Endothelial cell (in vitro differentiated cells): ENCODE measurements at regions not wholly inside any gene's neighbourhood (a gene's known extent, or its start where the extent isn't known, plus 50 kb on each side); places are given as distances from the start of the nearest gene placed in this dataset.

Experiments
- DNase-seq: peaks from one replicate; pipeline ENCODE4 v3.0.0; 2021; ENCODE audit warnings: low spot score
- H3K27ac Mint-ChIP-seq: one replicate; pipeline ENCODE4 v1.8.0; 2021; ENCODE audit warnings: mixed read lengths, inconsistent platforms; ENCODE audit not compliant: unreplicated experiment
- H3K27me3 Mint-ChIP-seq: one replicate; pipeline ENCODE4 v1.8.0; 2021; ENCODE audit warnings: mild to moderate bottlenecking, moderate library complexity, mixed read lengths, inconsistent platforms; ENCODE audit not compliant: unreplicated experiment
- H3K36me3 Mint-ChIP-seq: one replicate; pipeline ENCODE4 v1.8.0; 2021; ENCODE audit warnings: mild to moderate bottlenecking, low read depth, mixed read lengths, inconsistent platforms; ENCODE audit not compliant: unreplicated experiment
- H3K4me1 Mint-ChIP-seq: one replicate; pipeline ENCODE4 v1.8.0; 2021; ENCODE audit warnings: mild to moderate bottlenecking, mixed read lengths, inconsistent platforms; ENCODE audit not compliant: unreplicated experiment
- H3K4me3 Mint-ChIP-seq: one replicate; pipeline ENCODE4 v1.8.0; 2021; ENCODE audit warnings: mild to moderate bottlenecking, mixed read lengths, inconsistent platforms; ENCODE audit not compliant: unreplicated experiment
- H3K9me3 Mint-ChIP-seq: one replicate; pipeline ENCODE4 v1.8.0; 2021; ENCODE audit warnings: mixed read lengths, inconsistent platforms; ENCODE audit not compliant: unreplicated experiment
- TF ChIP-seq, protein P1 (sequence below): fragments of 200-600 bp; sonication (generic); IDR thresholded peaks from one replicate; pipeline ENCODE4 v1.5.0; 2021; ENCODE audit warnings: antibody characterized with exemption; ENCODE audit not compliant: unreplicated experiment

DNA sequence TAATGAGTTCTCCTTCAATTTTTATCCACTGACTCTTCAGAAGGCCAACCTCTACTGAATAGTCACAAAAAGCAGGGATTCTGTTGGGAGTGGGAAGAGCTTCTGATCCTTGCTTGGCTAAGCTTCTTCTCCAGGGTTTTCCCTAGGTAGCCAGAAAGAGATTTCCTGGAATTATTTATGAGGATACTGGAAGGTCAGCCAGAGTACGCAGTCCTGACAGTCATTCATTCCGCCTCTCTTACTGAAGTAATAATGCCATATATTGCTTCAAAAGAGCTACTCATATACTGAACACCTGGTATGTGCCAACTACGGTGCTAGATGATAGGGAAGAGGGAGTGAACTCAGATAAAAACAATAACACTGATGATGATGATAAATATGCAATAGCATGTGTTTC, 116.1 kb downstream of the CCDC34 start:
- Mint-ChIP-seq H3K4me1 (peaks cover 6% of the 10 kb centered on the region), H3K27me3 (no peaks in the 10 kb centered on the region), H3K27ac (no peak overlapping the region), H3K9me3 (no peaks in the 10 kb centered on the region), H3K36me3 (no peaks in the 10 kb centered on the region), H3K4me3 (no peak overlapping the region)
- TF ChIP-seq, protein P1, sequence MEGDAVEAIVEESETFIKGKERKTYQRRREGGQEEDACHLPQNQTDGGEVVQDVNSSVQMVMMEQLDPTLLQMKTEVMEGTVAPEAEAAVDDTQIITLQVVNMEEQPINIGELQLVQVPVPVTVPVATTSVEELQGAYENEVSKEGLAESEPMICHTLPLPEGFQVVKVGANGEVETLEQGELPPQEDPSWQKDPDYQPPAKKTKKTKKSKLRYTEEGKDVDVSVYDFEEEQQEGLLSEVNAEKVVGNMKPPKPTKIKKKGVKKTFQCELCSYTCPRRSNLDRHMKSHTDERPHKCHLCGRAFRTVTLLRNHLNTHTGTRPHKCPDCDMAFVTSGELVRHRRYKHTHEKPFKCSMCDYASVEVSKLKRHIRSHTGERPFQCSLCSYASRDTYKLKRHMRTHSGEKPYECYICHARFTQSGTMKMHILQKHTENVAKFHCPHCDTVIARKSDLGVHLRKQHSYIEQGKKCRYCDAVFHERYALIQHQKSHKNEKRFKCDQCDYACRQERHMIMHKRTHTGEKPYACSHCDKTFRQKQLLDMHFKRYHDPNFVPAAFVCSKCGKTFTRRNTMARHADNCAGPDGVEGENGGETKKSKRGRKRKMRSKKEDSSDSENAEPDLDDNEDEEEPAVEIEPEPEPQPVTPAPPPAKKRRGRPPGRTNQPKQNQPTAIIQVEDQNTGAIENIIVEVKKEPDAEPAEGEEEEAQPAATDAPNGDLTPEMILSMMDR = no peak
- no peak for DNase-seq

DNA sequence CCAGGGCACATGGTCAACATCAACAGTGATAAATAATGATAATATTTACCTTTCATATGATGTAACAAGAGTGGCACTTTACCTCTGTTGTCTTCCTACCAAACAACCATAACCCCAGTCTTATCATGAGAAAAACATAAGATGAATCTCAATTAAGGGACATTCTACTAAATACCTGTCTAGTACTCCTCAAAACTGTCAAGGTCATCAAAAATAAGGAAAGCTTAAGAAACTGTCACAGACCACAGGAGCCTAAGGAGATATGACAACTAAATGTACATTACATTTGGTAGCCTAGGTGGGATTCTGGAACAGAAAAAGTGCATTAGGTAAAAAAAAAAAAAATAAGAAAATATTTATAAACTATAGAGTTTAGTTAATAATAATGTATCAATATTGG, 118.1 kb downstream of the CCDC34 start:
- DNase-seq = no peak
- Mint-ChIP-seq H3K27ac (no peak overlapping the region), H3K36me3 (no peaks in the 10 kb centered on the region), H3K4me1 (peaks cover 6% of the 10 kb centered on the region), H3K4me3 (no peak overlapping the region), H3K27me3 (no peaks in the 10 kb centered on the region), H3K9me3 (no peaks in the 10 kb centered on the region)
- TF ChIP-seq, protein P1 = no peak

DNA sequence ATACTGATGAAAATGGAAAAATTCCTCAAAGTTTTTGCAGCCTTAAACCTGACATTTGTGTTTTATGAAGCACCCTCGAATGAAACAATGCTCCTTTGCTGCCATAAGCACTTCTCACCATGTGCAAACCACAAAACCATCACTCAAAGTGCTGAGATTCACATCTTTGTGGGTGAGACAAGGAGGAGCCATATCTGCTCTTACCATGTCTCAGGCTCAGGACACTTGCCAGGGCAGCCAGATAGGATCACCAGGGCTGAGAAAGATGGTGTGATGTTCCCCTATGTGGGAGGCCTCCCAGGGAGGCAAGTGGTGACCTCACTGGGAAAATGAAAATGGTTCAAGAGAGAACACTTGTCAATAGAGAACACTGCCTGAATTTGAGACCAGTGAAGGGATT, 120.4 kb downstream of the CCDC34 start:
- Mint-ChIP-seq H3K27me3 (peaks cover 1% of the 10 kb centered on the region), H3K27ac (no peak overlapping the region), H3K4me3 (no peak overlapping the region)

DNA sequence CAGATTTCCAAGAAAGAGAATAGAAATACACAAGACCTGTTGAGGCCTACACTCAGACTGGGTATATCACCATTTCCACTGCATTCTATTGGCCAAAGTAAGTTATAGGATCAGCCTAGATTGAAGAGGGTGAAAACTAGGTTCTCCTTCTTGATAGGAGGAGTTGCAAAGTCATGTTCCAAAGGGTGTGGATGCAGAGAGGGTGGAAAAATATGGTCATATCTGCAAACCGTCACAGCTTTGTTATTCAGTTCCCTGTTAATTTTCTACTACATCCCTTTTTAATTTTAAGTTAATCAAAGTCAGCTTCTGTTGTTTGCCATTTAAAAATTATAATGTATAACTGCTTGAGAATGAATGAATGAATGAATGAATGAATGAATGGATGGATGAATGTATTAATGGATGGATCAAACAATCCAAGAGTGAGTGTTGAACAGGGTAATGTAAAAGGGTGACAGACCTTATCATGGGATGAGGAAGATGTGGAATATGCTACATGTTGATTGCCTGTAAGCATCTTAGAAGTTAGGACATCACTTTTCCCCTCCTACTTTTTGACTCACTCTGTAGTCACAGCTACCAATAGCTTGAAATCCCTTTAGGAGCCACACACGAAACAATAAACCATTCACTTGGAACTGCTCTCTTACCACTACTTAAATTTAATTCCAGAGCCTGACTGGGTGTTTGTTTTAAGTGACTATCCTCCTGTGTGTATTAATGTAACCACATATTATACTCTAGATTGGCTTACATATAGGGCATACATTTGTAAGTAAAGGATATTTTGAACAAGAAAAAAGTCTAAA, 121.5 kb downstream of the CCDC34 start:
- H3K4me3 Mint-ChIP-seq = no peak overlapping the region
- TF ChIP-seq, protein P1 = no peak
- peaks cover 1% of the 10 kb centered on the region for H3K27me3 Mint-ChIP-seq
- no peaks in the 10 kb centered on the region for H3K9me3 Mint-ChIP-seq
- H3K4me1 Mint-ChIP-seq = no peaks in the 10 kb centered on the region
- H3K36me3 Mint-ChIP-seq = no peaks in the 10 kb centered on the region
- no peak for DNase-seq
- H3K27ac Mint-ChIP-seq = no peak overlapping the region

More for the DNA sequence above, 120.4 kb downstream of the CCDC34 start:
- TF ChIP-seq, protein P1 = no peak
- Mint-ChIP-seq H3K9me3 (no peaks in the 10 kb centered on the region), H3K36me3 (no peaks in the 10 kb centered on the region), H3K4me1 (peaks cover under 1% of the 10 kb centered on the region)
- no peak for DNase-seq

DNA sequence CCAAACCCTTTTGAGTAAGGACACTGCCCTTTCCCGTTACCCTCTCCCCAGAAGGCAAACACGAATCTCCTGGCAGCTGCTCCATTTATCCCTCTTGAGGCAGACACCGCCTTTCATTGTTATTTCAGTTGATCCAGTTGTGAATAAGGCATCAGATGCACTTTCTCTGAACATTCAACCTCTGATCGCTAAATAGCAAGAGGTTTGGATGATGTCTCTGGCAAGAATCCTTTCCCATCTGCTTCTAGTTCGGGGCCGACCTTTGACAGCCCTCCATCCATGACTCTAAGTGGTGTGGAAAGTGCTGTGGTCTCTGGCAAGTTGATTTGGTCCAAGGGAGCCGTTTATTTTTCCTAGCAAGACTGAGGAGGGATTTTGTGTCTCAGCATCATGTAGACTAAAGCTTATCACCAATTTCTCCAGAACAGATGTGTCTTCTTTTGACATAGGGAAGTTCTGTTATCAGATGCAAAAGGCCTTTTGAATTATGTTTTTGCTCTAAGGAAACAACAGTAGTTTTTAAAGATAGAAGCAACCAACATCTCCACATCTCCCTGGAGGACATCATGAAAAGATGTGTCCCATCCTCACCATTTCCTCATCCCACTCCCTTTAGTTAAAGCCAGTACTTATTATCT, 123.6 kb downstream of the CCDC34 start:
- H3K9me3 Mint-ChIP-seq = no peaks in the 10 kb centered on the region
- H3K27ac Mint-ChIP-seq = no peak overlapping the region
- H3K4me1 Mint-ChIP-seq = no peaks in the 10 kb centered on the region
- peaks cover 1% of the 10 kb centered on the region for H3K27me3 Mint-ChIP-seq
- TF ChIP-seq, protein P1 = no peak
- no peak for DNase-seq
- H3K36me3 Mint-ChIP-seq = no peaks in the 10 kb centered on the region
- no peak overlapping the region for H3K4me3 Mint-ChIP-seq
